SK-N-SH (cell line): ENCODE measurements at regions not wholly inside any gene's neighbourhood (a gene's known extent, or its start where the extent isn't known, plus 50 kb on each side); places are given as distances from the start of the nearest gene placed in this dataset.

Source experiments
- CTCF ChIA-PET: fragments of 300-600, 350-600 bp; formaldehyde crosslinking; extraction: SDS; loops from one replicate; lab custom pipeline; 2021; lab: Yijun Ruan, JAX
- POLR2A ChIA-PET: fragments of 350-600 bp; sonication (Branson Sonifier 250); formaldehyde crosslinking; extraction: SDS; loops from one replicate; lab custom pipeline; 2020; ENCODE audit warnings: antibody characterized with exemption, inconsistent platforms; lab: Yijun Ruan, JAX
- DNase-seq: peaks from one replicate; pipeline ENCODE4 v3.0.0; 2012
- H2AFZ ChIP-seq: fragments of 200-600 bp; sonication (generic); 2 replicates; pipeline ENCODE4 v1.8.1; 2016; ENCODE audit warnings: antibody characterized with exemption, mild to moderate bottlenecking, low read depth
- H3F3A ChIP-seq: fragments of 200-600 bp; sonication (generic); replicated peaks from 2 replicates; pipeline ENCODE3; 2016; ENCODE audit warnings: antibody characterized with exemption, mild to moderate bottlenecking; ENCODE audit not compliant: insufficient read depth
- H3K27ac ChIP-seq, 2 experiments: fragments of 200-500 bp in 1 of 2; fragments of 200-600 bp in 1 of 2; sonication (Bioruptor generic) in 1 of 2; sonication (generic), shearing (Covaris generic) in 1 of 2; 2 replicates each; pipeline versions ENCODE4 v1.5.1 to v1.6.1; 2014 to 2016; ENCODE audit warnings: low read depth in 2 of 2, inconsistent platforms in 1 of 2, low read length in 1 of 2, mild to moderate bottlenecking in 1 of 2, mixed read lengths in 1 of 2
- H3K27me3 ChIP-seq: fragments of 200-600 bp; sonication (generic), shearing (Covaris generic); 2 replicates; pipeline ENCODE4 v1.6.1; 2016; ENCODE audit warnings: mixed run types; ENCODE audit not compliant: insufficient read depth
- H3K36me3 ChIP-seq, 2 experiments: fragments of 200-500 bp in 1 of 2; fragments of 200-600 bp in 1 of 2; sonication (Bioruptor generic) in 1 of 2; sonication (generic) in 1 of 2; replicated peaks in 1 of 2; 2 replicates each; pipeline versions ENCODE3 to v1.5.1; 2014 to 2016; ENCODE audit warnings: low read length in 1 of 2, mild to moderate bottlenecking in 1 of 2; ENCODE audit not compliant: insufficient read depth in 2 of 2, control insufficient read depth in 1 of 2
- H3K4me1 ChIP-seq, 2 experiments: fragments of 200-500 bp in 1 of 2; fragments of 200-600 bp in 1 of 2; sonication (Bioruptor generic) in 1 of 2; sonication (generic), shearing (Covaris generic) in 1 of 2; 2 replicates each; pipeline versions ENCODE4 v1.5.1 to v1.6.1; 2014 to 2016; ENCODE audit warnings: low read depth in 1 of 2, low read length in 1 of 2, mixed run types in 1 of 2; ENCODE audit not compliant: insufficient read depth in 2 of 2, control insufficient read depth in 1 of 2
- H3K4me2 ChIP-seq: fragments of 200-600 bp; sonication (generic), shearing (Covaris generic); 2 replicates; pipeline ENCODE4 v1.6.1; 2017; ENCODE audit warnings: mixed run types
- H3K4me3 ChIP-seq, 2 experiments: fragments of 200-500 bp in 1 of 2; fragments of 200-600 bp in 1 of 2; sonication (Bioruptor generic) in 1 of 2; sonication (generic), shearing (Covaris generic) in 1 of 2; 2 replicates each; pipeline versions ENCODE4 v1.5.1 to v1.8.1; 2014 to 2016; ENCODE audit warnings: low read depth in 2 of 2, inconsistent platforms in 1 of 2, low read length in 1 of 2, mild to moderate bottlenecking in 1 of 2, mixed read lengths in 1 of 2, moderate library complexity in 1 of 2
- H3K79me2 ChIP-seq: fragments of 200-600 bp; sonication (generic); 2 replicates; pipeline ENCODE4 v1.8.1; 2017; ENCODE audit warnings: mild to moderate bottlenecking; ENCODE audit not compliant: insufficient read depth
- H3K9ac ChIP-seq: fragments of 200-600 bp; sonication (generic); 2 replicates; pipeline ENCODE4 v1.6.1; 2017; ENCODE audit warnings: mixed run types
- H3K9me2 ChIP-seq: fragments of 200-600 bp; sonication (generic); 2 replicates; pipeline ENCODE4 v1.6.1; 2017; ENCODE audit warnings: mixed run types
- H3K9me3 ChIP-seq: fragments of 200-600 bp; sonication (generic); 2 replicates; pipeline ENCODE4 v1.6.1; 2017; ENCODE audit warnings: mixed run types, mild to moderate bottlenecking, moderate library complexity
- H4K20me1 ChIP-seq: fragments of 200-600 bp; sonication (generic); 2 replicates; pipeline ENCODE4 v1.6.1; 2017; ENCODE audit warnings: mild to moderate bottlenecking, mixed run types; ENCODE audit not compliant: insufficient read depth
- EZH2phosphoT487 ChIP-seq: fragments of 200-600 bp; sonication (generic); IDR thresholded peaks from 2 replicates; pipeline ENCODE4 v1.6.1; 2017; ENCODE audit warnings: low read depth, mixed run types, mild to moderate bottlenecking, antibody characterized with exemption, moderate library complexity, borderline replicate concordance
- FOSL2 ChIP-seq: IDR thresholded peaks from 2 replicates; pipeline ENCODE4 v1.4.0; 2012; ENCODE audit warnings: low read depth, mild to moderate bottlenecking, moderate library complexity, borderline replicate concordance
- FOXJ3 ChIP-seq: sonication (generic); formaldehyde crosslinking; IDR thresholded peaks from 2 replicates; pipeline ENCODE4 v1.5.1; 2020; ENCODE audit warnings: mild to moderate bottlenecking, missing genetic modification reagents
- FOXM1 ChIP-seq: IDR thresholded peaks from 2 replicates; pipeline ENCODE4 v1.4.0; 2012; ENCODE audit warnings: low read depth, mild to moderate bottlenecking
- GABPA ChIP-seq: IDR thresholded peaks from 2 replicates; pipeline ENCODE4 v1.4.0; 2012; ENCODE audit warnings: low read depth, mild to moderate bottlenecking
- JUND ChIP-seq: IDR thresholded peaks from 2 replicates; pipeline ENCODE4 v1.4.0; 2012
- MXI1 ChIP-seq: IDR thresholded peaks from 2 replicates; pipeline ENCODE4 v1.6.1; 2012; ENCODE audit warnings: mild to moderate bottlenecking, low read depth, low read length, improper control_type of control experiment
- POLR2AphosphoS5 ChIP-seq: IDR thresholded peaks from 2 replicates; pipeline ENCODE4 v1.6.1; 2012; ENCODE audit warnings: low read depth, low read length
- RCOR1 ChIP-seq: fragments of 150-350 bp; IDR thresholded peaks from 2 replicates; pipeline ENCODE4 v1.6.1; 2017; ENCODE audit warnings: antibody characterized with exemption, low read length
- REST ChIP-seq: IDR thresholded peaks from 2 replicates; pipeline ENCODE4 v1.6.1; 2012; ENCODE audit warnings: mild to moderate bottlenecking, low read depth, low read length, moderate library complexity
- RFX5 ChIP-seq: IDR thresholded peaks from 2 replicates; pipeline ENCODE4 v1.6.1; 2012; ENCODE audit warnings: mild to moderate bottlenecking, improper control_type of control experiment, low read length
- SIN3A ChIP-seq: IDR thresholded peaks from 2 replicates; pipeline ENCODE4 v1.6.1; 2012; ENCODE audit warnings: low read depth, mild to moderate bottlenecking, low read length, moderate library complexity, borderline replicate concordance
- SMC3 ChIP-seq: IDR thresholded peaks from 2 replicates; pipeline ENCODE4 v1.6.1; 2012; ENCODE audit warnings: low read depth, low read length, improper control_type of control experiment
- TAF1 ChIP-seq: IDR thresholded peaks from 2 replicates; pipeline ENCODE4 v1.6.1; 2012; ENCODE audit warnings: low read depth, mild to moderate bottlenecking, low read length, moderate library complexity, borderline replicate concordance
- TEAD4 ChIP-seq: IDR thresholded peaks from 2 replicates; pipeline ENCODE4 v1.4.0; 2012; ENCODE audit warnings: mild to moderate bottlenecking, borderline replicate concordance; ENCODE audit not compliant: insufficient read depth
- USF2 ChIP-seq: fragments of 150-350 bp; IDR thresholded peaks from 2 replicates; pipeline ENCODE4 v1.6.1; 2017; ENCODE audit warnings: antibody characterized with exemption, low read length, low read depth, borderline replicate concordance
- WGBS: methylation state at CpG from one replicate; pipeline ENCODE4 v1.1.6; 2017; ENCODE audit warnings: low lambda C conversion rate; 5-methylcytosine and 5-hydroxymethylcytosine counted together
- TF ChIP-seq, protein P1 (sequence below): IDR thresholded peaks from 2 replicates; pipeline ENCODE4 v1.4.0; 2012; ENCODE audit warnings: low read depth, borderline replicate concordance
- TF ChIP-seq, protein P2 (sequence below): IDR thresholded peaks from 2 replicates; pipeline ENCODE4; 2012

GRCh38 chr10:8544057-8544380 is 489.5 kb downstream of the GATA3 start:
- no peak overlapping the region for H3K9ac ChIP-seq
- H3F3A ChIP-seq: no peaks in the 10 kb centered on the region
- DNase-seq: no peak
- ChIA-PET POLR2A (no interaction called here), CTCF (no interaction called here)
- H4K20me1 ChIP-seq: no peaks in the 10 kb centered on the region
- no peak overlapping the region for H3K4me2 ChIP-seq
- no peaks in the 10 kb centered on the region for H3K27me3 ChIP-seq
- H3K9me3 ChIP-seq: no peaks in the 10 kb centered on the region
- H3K4me3 ChIP-seq: no peak overlapping the region
- no peaks in the 10 kb centered on the region for H3K9me2 ChIP-seq
- no peaks in the 10 kb centered on the region for H3K79me2 ChIP-seq
- TF ChIP-seq FOSL2 (no peak), FOXM1 (no peak), SMC3 (no peak), EZH2phosphoT487 (no peak), POLR2AphosphoS5 (no peak), REST (no peak), FOXJ3 (CRISPR knock-in tag) (no peak), GABPA (no peak), TAF1 (no peak), MXI1 (no peak), SIN3A (no peak), RCOR1 (no peak), RFX5 (no peak), USF2 (no peak), TEAD4 (no peak), JUND (no peak)
- TF ChIP-seq, protein P1, sequence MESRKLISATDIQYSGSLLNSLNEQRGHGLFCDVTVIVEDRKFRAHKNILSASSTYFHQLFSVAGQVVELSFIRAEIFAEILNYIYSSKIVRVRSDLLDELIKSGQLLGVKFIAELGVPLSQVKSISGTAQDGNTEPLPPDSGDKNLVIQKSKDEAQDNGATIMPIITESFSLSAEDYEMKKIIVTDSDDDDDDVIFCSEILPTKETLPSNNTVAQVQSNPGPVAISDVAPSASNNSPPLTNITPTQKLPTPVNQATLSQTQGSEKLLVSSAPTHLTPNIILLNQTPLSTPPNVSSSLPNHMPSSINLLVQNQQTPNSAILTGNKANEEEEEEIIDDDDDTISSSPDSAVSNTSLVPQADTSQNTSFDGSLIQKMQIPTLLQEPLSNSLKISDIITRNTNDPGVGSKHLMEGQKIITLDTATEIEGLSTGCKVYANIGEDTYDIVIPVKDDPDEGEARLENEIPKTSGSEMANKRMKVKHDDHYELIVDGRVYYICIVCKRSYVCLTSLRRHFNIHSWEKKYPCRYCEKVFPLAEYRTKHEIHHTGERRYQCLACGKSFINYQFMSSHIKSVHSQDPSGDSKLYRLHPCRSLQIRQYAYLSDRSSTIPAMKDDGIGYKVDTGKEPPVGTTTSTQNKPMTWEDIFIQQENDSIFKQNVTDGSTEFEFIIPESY: no peak
- TF ChIP-seq, protein P2, sequence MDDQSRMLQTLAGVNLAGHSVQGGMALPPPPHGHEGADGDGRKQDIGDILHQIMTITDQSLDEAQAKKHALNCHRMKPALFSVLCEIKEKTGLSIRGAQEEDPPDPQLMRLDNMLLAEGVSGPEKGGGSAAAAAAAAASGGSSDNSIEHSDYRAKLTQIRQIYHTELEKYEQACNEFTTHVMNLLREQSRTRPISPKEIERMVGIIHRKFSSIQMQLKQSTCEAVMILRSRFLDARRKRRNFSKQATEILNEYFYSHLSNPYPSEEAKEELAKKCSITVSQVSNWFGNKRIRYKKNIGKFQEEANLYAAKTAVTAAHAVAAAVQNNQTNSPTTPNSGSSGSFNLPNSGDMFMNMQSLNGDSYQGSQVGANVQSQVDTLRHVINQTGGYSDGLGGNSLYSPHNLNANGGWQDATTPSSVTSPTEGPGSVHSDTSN: no peak
- H2AFZ ChIP-seq: no peak overlapping the region
- no peaks in the 10 kb centered on the region for H3K4me1 ChIP-seq
- no peak overlapping the region for H3K27ac ChIP-seq
- 81% methylated on average over 2 of the region's 2 CpGs for WGBS
- H3K36me3 ChIP-seq: no peaks in the 10 kb centered on the region
